ENCODE measurements at regions not wholly inside any gene's neighbourhood (a gene's known extent, or its start where the extent isn't known, plus 50 kb on each side); places are given as distances from the start of the nearest gene placed in this dataset.

GRCh38 chr16:73735018-73735417 lies 561.6 kb upstream of the PSMD7 start:
- no peak for TF ChIP-seq POLR2A (IDR thresholded peaks at IDR 0.05)
- TF ChIP-seq, protein P1, sequence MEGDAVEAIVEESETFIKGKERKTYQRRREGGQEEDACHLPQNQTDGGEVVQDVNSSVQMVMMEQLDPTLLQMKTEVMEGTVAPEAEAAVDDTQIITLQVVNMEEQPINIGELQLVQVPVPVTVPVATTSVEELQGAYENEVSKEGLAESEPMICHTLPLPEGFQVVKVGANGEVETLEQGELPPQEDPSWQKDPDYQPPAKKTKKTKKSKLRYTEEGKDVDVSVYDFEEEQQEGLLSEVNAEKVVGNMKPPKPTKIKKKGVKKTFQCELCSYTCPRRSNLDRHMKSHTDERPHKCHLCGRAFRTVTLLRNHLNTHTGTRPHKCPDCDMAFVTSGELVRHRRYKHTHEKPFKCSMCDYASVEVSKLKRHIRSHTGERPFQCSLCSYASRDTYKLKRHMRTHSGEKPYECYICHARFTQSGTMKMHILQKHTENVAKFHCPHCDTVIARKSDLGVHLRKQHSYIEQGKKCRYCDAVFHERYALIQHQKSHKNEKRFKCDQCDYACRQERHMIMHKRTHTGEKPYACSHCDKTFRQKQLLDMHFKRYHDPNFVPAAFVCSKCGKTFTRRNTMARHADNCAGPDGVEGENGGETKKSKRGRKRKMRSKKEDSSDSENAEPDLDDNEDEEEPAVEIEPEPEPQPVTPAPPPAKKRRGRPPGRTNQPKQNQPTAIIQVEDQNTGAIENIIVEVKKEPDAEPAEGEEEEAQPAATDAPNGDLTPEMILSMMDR (IDR thresholded peaks at IDR 0.05) = no peak

All from right lobe of liver (tissue), 4 donors.